Small intestine (tissue), 7 donors: ENCODE measurements at regions not wholly inside any gene's neighbourhood (a gene's known extent, or its start where the extent isn't known, plus 50 kb on each side); places are given as distances from the start of the nearest gene placed in this dataset.
"Not testable (repeated sequence)": the region's sequence is repeated elsewhere in the genome, so short reads cannot be mapped to it uniquely, and the experiment has no call there.

Source experiments
- DNase-seq, 2 donors: peaks; one replicate each; pipeline versions ENCODE4 v3.0.0 to v3.0.0-alpha.2; 2013
- FAIRE-seq: peaks from 2 replicates; lab custom pipeline; 2012; peaks lifted over from hg19 to GRCh38; lab: Jason Lieb, UNC
- H3K27ac ChIP-seq, 3 donors: one replicate each; pipeline ENCODE4 v1.5.1; 2013; ENCODE audit warnings: low read length in 2 of 3, mild to moderate bottlenecking in 2 of 3, control low read depth in 1 of 3, inconsistent platforms in 1 of 3, low read depth in 1 of 3, moderate library complexity in 1 of 3
- H3K27me3 ChIP-seq, 3 donors: one replicate each; pipeline ENCODE4 v1.6.1; 2013; ENCODE audit warnings: low read length in 3 of 3, inconsistent platforms in 1 of 3; ENCODE audit not compliant: control insufficient read depth in 3 of 3, insufficient read depth in 3 of 3
- H3K36me3 ChIP-seq, 3 donors: one replicate each; pipeline ENCODE4 v1.6.1; 2013; ENCODE audit warnings: low read length in 3 of 3, inconsistent platforms in 1 of 3, low read depth in 1 of 3, mild to moderate bottlenecking in 1 of 3, moderate library complexity in 1 of 3; ENCODE audit not compliant: control insufficient read depth in 3 of 3, insufficient read depth in 2 of 3
- H3K4me1 ChIP-seq, 3 donors: one replicate each; pipeline ENCODE4 v1.6.1; 2013; ENCODE audit warnings: low read length in 2 of 3, inconsistent platforms in 1 of 3, low read depth in 1 of 3, mild to moderate bottlenecking in 1 of 3, moderate library complexity in 1 of 3; ENCODE audit not compliant: control insufficient read depth in 3 of 3, insufficient read depth in 2 of 3
- H3K4me3 ChIP-seq, 3 donors: one replicate each; pipeline ENCODE4 v1.5.1; 2013; ENCODE audit warnings: low read length in 3 of 3, control low read depth in 1 of 3, inconsistent platforms in 1 of 3, low read depth in 1 of 3, mild to moderate bottlenecking in 1 of 3, moderate library complexity in 1 of 3
- H3K9me3 ChIP-seq, 2 donors: one replicate each; pipeline ENCODE4 v1.6.1; 2013; ENCODE audit warnings: low read depth in 1 of 2, low read length in 1 of 2; ENCODE audit not compliant: control insufficient read depth in 2 of 2, insufficient read depth in 1 of 2
- WGBS, 3 donors: extraction: QIAGEN DNeasy Blood & Tissue Kit; methylation state at CpG; one replicate each; pipeline ENCODE4 v1.1.7; 2013; 5-methylcytosine and 5-hydroxymethylcytosine counted together
- donor health status: healthy with polysubstance abuse.
- donor health status: control.
- donor health status: control.
- donor health status: Bipolar disorder and iron deficiency.
- donor health status: healthy.

GRCh38 chr21:13303763-13304162 lies 305.8 kb upstream of the POTED start:
- FAIRE-seq, H3K36me3 ChIP-seq, H3K9me3 ChIP-seq, DNase-seq, H3K4me3 ChIP-seq, H3K4me1 ChIP-seq, H3K27ac ChIP-seq, H3K27me3 ChIP-seq: not testable (repeated sequence)
- 27 to 30% methylated on average over 1 of the region's 1 CpG; no CpG with 5 or more reads in 1 of the 3 donors for WGBS, 3 donors

GRCh38 chr21:13304901-13305300 lies 304.7 kb upstream of the POTED start:
- DNase-seq, H3K27ac ChIP-seq, H3K4me3 ChIP-seq, H3K4me1 ChIP-seq, H3K36me3 ChIP-seq, H3K9me3 ChIP-seq, FAIRE-seq, H3K27me3 ChIP-seq: not testable (repeated sequence)
- 5 to 16% (median 10%) methylated on average over 1 of the region's 1 CpG for WGBS, 3 donors

DNA sequence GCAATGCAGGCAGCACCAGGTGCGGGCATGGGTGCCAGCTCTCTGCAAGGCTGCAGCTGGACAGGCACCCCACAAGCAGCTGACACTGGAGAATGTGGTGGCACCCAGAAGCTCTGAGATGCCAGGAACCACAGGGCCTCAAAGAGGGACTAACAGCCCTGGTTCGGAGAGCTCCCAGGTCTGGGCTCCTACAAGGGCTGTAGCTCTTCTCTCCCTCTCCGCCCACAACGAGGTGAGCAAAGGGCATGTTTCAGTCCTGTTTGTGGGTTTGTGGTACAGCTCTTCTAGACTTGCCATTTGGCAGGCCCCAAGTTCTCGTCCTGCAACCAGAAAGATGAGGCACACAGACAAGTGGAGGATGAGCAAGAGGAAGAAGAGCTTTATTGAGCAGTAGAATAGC lies 299.5 kb upstream of the POTED start:
- H3K4me3 ChIP-seq, H3K4me1 ChIP-seq, H3K27me3 ChIP-seq, DNase-seq, H3K27ac ChIP-seq, H3K36me3 ChIP-seq, H3K9me3 ChIP-seq, FAIRE-seq: not testable (repeated sequence)
- 64 to 75% (median 72%) methylated on average over 5 of the region's 5 CpGs for WGBS, 3 donors

DNA sequence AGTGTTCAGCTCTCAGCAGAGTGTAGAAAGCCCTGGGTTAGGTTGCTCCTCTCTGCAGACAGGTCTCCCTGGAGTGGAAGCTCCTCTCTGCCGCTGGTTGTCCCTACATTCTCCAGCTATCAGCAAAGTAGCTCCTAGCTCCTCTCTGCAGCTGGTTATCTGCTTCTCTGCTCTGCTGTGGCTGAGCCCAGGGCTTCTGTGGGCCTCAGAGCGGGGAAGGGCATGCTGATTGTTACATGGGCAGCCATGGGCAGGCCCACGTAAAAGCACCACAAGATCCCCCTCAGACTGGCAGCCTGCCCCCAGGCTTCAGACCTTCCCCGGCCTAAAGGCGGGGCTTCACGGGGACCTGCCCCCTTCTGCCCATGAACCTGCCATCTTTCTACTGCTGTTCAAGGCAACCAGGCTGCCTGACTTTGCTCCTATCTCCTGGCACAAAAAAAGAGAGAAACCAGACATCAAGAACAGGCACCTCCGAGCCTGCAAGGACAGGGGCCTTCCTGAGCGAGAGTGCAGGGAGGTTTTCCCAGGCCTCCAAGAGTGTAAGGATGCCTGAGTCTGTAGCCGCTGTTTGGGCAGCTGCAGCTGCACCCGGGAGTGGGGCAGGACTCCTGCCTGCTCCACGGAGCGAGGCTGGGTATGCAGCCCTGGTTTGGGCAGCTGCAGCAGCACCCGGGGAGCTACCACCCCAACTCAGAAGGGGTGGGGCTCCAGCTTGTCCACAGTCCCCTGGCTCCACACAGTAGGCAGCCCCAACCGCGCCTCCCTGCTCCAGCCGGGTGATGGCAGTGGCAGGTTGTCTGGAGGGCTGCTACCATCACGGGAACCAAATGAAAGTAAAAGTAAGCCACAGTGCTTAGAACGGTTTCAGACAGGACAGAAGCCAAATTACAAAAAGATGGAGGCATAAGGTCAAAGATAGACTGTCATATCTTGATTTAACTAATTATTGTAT lies 298.7 kb upstream of the POTED start:
- H3K27me3 ChIP-seq, H3K9me3 ChIP-seq, H3K36me3 ChIP-seq, H3K4me1 ChIP-seq, H3K4me3 ChIP-seq, H3K27ac ChIP-seq, DNase-seq, FAIRE-seq: not testable (repeated sequence)
- 79 to 88% (median 87%) methylated on average over 10 to 16 of the region's 18 CpGs for WGBS, 3 donors

- not testable (repeated sequence) for H3K4me1 ChIP-seq, FAIRE-seq, H3K27me3 ChIP-seq, DNase-seq, H3K36me3 ChIP-seq, H3K27ac ChIP-seq, H3K9me3 ChIP-seq, H3K4me3 ChIP-seq
- 35 to 42% (median 41%) methylated on average over 5 of the region's 5 CpGs for WGBS, 3 donors
Measured at GRCh38 chr21:13318718-13319117, 290.9 kb upstream of the POTED start.

GRCh38 chr21:13321919-13322318 lies 287.7 kb upstream of the POTED start:
- not testable (repeated sequence) for FAIRE-seq, DNase-seq, H3K4me1 ChIP-seq, H3K27ac ChIP-seq, H3K4me3 ChIP-seq, H3K27me3 ChIP-seq, H3K9me3 ChIP-seq, H3K36me3 ChIP-seq

GRCh38 chr21:13340670-13341234 lies 268.8 kb upstream of the POTED start:
- peak; percentile 71 for FAIRE-seq
- not testable (repeated sequence) for DNase-seq

GRCh38 chr21:13351521-13351920 lies 258.1 kb upstream of the POTED start:
- WGBS, 3 donors, result 75 to 91% methylated on average over 1 of the region's 1 CpG; no CpG with 5 or more reads in 1 of the 3 donors
- not testable (repeated sequence) for FAIRE-seq, H3K9me3 ChIP-seq, DNase-seq, H3K4me3 ChIP-seq, H3K27ac ChIP-seq, H3K36me3 ChIP-seq, H3K27me3 ChIP-seq, H3K4me1 ChIP-seq

More at GRCh38 chr21:13340670-13341234, 268.8 kb upstream of the POTED start:
- H3K4me1 ChIP-seq, H3K27ac ChIP-seq, H3K36me3 ChIP-seq, H3K4me3 ChIP-seq, H3K9me3 ChIP-seq, H3K27me3 ChIP-seq: not testable (repeated sequence)
- WGBS, 3 donors, result 25 to 46% (median 45%) methylated on average over 3 of the region's 3 CpGs
